SK-N-SH (cell line): ENCODE measurements at regions not wholly inside any gene's neighbourhood (a gene's known extent, or its start where the extent isn't known, plus 50 kb on each side); places are given as distances from the start of the nearest gene placed in this dataset.

Experiments used
- CTCF ChIA-PET: fragments of 300-600, 350-600 bp; formaldehyde crosslinking; extraction: SDS; loops from one replicate; lab custom pipeline; 2021; lab: Yijun Ruan, JAX
- POLR2A ChIA-PET: fragments of 350-600 bp; sonication (Branson Sonifier 250); formaldehyde crosslinking; extraction: SDS; loops from one replicate; lab custom pipeline; 2020; ENCODE audit warnings: antibody characterized with exemption, inconsistent platforms; lab: Yijun Ruan, JAX
- DNase-seq: peaks from one replicate; pipeline ENCODE4 v3.0.0; 2012
- H2AFZ ChIP-seq: fragments of 200-600 bp; sonication (generic); 2 replicates; pipeline ENCODE4 v1.8.1; 2016; ENCODE audit warnings: antibody characterized with exemption, mild to moderate bottlenecking, low read depth
- H3F3A ChIP-seq: fragments of 200-600 bp; sonication (generic); replicated peaks from 2 replicates; pipeline ENCODE3; 2016; ENCODE audit warnings: antibody characterized with exemption, mild to moderate bottlenecking; ENCODE audit not compliant: insufficient read depth
- H3K27ac ChIP-seq, 2 experiments: fragments of 200-500 bp in 1 of 2; fragments of 200-600 bp in 1 of 2; sonication (Bioruptor generic) in 1 of 2; sonication (generic), shearing (Covaris generic) in 1 of 2; 2 replicates each; pipeline versions ENCODE4 v1.5.1 to v1.6.1; 2014 to 2016; ENCODE audit warnings: low read depth in 2 of 2, inconsistent platforms in 1 of 2, low read length in 1 of 2, mild to moderate bottlenecking in 1 of 2, mixed read lengths in 1 of 2
- H3K27me3 ChIP-seq: fragments of 200-600 bp; sonication (generic), shearing (Covaris generic); 2 replicates; pipeline ENCODE4 v1.6.1; 2016; ENCODE audit warnings: mixed run types; ENCODE audit not compliant: insufficient read depth
- H3K36me3 ChIP-seq, 2 experiments: fragments of 200-500 bp in 1 of 2; fragments of 200-600 bp in 1 of 2; sonication (Bioruptor generic) in 1 of 2; sonication (generic) in 1 of 2; replicated peaks in 1 of 2; 2 replicates each; pipeline versions ENCODE3 to v1.5.1; 2014 to 2016; ENCODE audit warnings: low read length in 1 of 2, mild to moderate bottlenecking in 1 of 2; ENCODE audit not compliant: insufficient read depth in 2 of 2, control insufficient read depth in 1 of 2
- H3K4me1 ChIP-seq, 2 experiments: fragments of 200-500 bp in 1 of 2; fragments of 200-600 bp in 1 of 2; sonication (Bioruptor generic) in 1 of 2; sonication (generic), shearing (Covaris generic) in 1 of 2; 2 replicates each; pipeline versions ENCODE4 v1.5.1 to v1.6.1; 2014 to 2016; ENCODE audit warnings: low read depth in 1 of 2, low read length in 1 of 2, mixed run types in 1 of 2; ENCODE audit not compliant: insufficient read depth in 2 of 2, control insufficient read depth in 1 of 2
- H3K4me2 ChIP-seq: fragments of 200-600 bp; sonication (generic), shearing (Covaris generic); 2 replicates; pipeline ENCODE4 v1.6.1; 2017; ENCODE audit warnings: mixed run types
- H3K4me3 ChIP-seq, 2 experiments: fragments of 200-500 bp in 1 of 2; fragments of 200-600 bp in 1 of 2; sonication (Bioruptor generic) in 1 of 2; sonication (generic), shearing (Covaris generic) in 1 of 2; 2 replicates each; pipeline versions ENCODE4 v1.5.1 to v1.8.1; 2014 to 2016; ENCODE audit warnings: low read depth in 2 of 2, inconsistent platforms in 1 of 2, low read length in 1 of 2, mild to moderate bottlenecking in 1 of 2, mixed read lengths in 1 of 2, moderate library complexity in 1 of 2
- H3K79me2 ChIP-seq: fragments of 200-600 bp; sonication (generic); 2 replicates; pipeline ENCODE4 v1.8.1; 2017; ENCODE audit warnings: mild to moderate bottlenecking; ENCODE audit not compliant: insufficient read depth
- H3K9ac ChIP-seq: fragments of 200-600 bp; sonication (generic); 2 replicates; pipeline ENCODE4 v1.6.1; 2017; ENCODE audit warnings: mixed run types
- H3K9me2 ChIP-seq: fragments of 200-600 bp; sonication (generic); 2 replicates; pipeline ENCODE4 v1.6.1; 2017; ENCODE audit warnings: mixed run types
- H3K9me3 ChIP-seq: fragments of 200-600 bp; sonication (generic); 2 replicates; pipeline ENCODE4 v1.6.1; 2017; ENCODE audit warnings: mixed run types, mild to moderate bottlenecking, moderate library complexity
- H4K20me1 ChIP-seq: fragments of 200-600 bp; sonication (generic); 2 replicates; pipeline ENCODE4 v1.6.1; 2017; ENCODE audit warnings: mild to moderate bottlenecking, mixed run types; ENCODE audit not compliant: insufficient read depth
- CHD2 ChIP-seq: fragments of 150-350 bp; IDR thresholded peaks from 2 replicates; pipeline ENCODE4 v1.6.1; 2018; ENCODE audit warnings: low read length; ENCODE audit not compliant: partially characterized antibody
- ELF1 ChIP-seq: IDR thresholded peaks from 2 replicates; pipeline ENCODE4 v1.4.0; 2012
- EP300 ChIP-seq, 2 experiments: IDR thresholded peaks; 2 replicates each; pipeline versions ENCODE4 v1.4.0 to v1.6.1; 2012; ENCODE audit warnings: borderline replicate concordance in 1 of 2, low read depth in 1 of 2, low read length in 1 of 2
- FOSL2 ChIP-seq: IDR thresholded peaks from 2 replicates; pipeline ENCODE4 v1.4.0; 2012; ENCODE audit warnings: low read depth, mild to moderate bottlenecking, moderate library complexity, borderline replicate concordance
- FOXM1 ChIP-seq: IDR thresholded peaks from 2 replicates; pipeline ENCODE4 v1.4.0; 2012; ENCODE audit warnings: low read depth, mild to moderate bottlenecking
- GABPA ChIP-seq: IDR thresholded peaks from 2 replicates; pipeline ENCODE4 v1.4.0; 2012; ENCODE audit warnings: low read depth, mild to moderate bottlenecking
- JUND ChIP-seq: IDR thresholded peaks from 2 replicates; pipeline ENCODE4 v1.4.0; 2012
- MEF2A ChIP-seq: IDR thresholded peaks from 2 replicates; pipeline ENCODE4 v1.4.0; 2012; ENCODE audit warnings: low read depth, borderline replicate concordance
- RFX5 ChIP-seq: IDR thresholded peaks from 2 replicates; pipeline ENCODE4 v1.6.1; 2012; ENCODE audit warnings: mild to moderate bottlenecking, improper control_type of control experiment, low read length
- RXRA ChIP-seq: IDR thresholded peaks from 2 replicates; pipeline ENCODE4 v1.4.0; 2012; ENCODE audit warnings: low read depth, mild to moderate bottlenecking, borderline replicate concordance
- TAF1 ChIP-seq: IDR thresholded peaks from 2 replicates; pipeline ENCODE4 v1.6.1; 2012; ENCODE audit warnings: low read depth, mild to moderate bottlenecking, low read length, moderate library complexity, borderline replicate concordance
- TEAD4 ChIP-seq: IDR thresholded peaks from 2 replicates; pipeline ENCODE4 v1.4.0; 2012; ENCODE audit warnings: mild to moderate bottlenecking, borderline replicate concordance; ENCODE audit not compliant: insufficient read depth
- WGBS: methylation state at CpG from one replicate; pipeline ENCODE4 v1.1.6; 2017; ENCODE audit warnings: low lambda C conversion rate; 5-methylcytosine and 5-hydroxymethylcytosine counted together
- TF ChIP-seq, protein P1 (sequence below): IDR thresholded peaks from 2 replicates; pipeline ENCODE4; 2012
- TF ChIP-seq, protein P2 (sequence below): IDR thresholded peaks from 2 replicates; pipeline ENCODE4 v1.6.1; 2012; ENCODE audit warnings: mild to moderate bottlenecking, low read depth, low read length, moderate library complexity
- TF ChIP-seq, protein P3 (sequence below): IDR thresholded peaks from 2 replicates; pipeline ENCODE4 v1.4.0; 2012; ENCODE audit warnings: low read depth, borderline replicate concordance

DNA sequence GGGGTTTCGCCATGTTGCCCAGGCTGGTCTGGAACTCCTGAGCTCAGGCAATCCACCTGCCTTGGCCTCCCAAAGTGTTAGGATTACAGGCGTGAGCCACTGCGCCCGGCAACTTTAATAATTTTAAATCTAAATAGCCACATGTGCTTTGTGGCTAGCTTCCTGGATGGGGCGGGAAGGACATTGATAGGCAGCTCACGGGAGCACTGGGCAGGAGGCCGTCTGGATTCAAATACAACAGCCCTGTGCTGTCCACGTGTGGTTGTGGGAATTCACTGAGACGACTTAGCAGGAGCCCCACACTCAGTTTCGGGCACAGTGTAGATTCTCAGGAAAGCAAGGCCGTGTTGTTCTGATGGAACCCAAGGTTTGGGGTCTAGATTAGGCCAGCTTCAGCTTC, 177.1 kb downstream of the ETS2 start:
- Histone ChIP-seq H3K4me2 (no peak overlapping the region), H3K4me3 (no peak overlapping the region), H3K27ac (no peak overlapping the region), H3K9me3 (no peaks in the 10 kb centered on the region), H2AFZ (no peak overlapping the region), H3K4me1 (peaks cover 14 to 45% of the 10 kb centered on the region in 2 experiments; a peak in 3 of 4 replicates), H3K27me3 (no peaks in the 10 kb centered on the region)
- WGBS, result 96% methylated on average over 8 of the region's 11 CpGs
- CTCF ChIA-PET, result interaction anchor here (1.5 kb wide), 1 partner anchor 176 kb away, joined by 3 read pairs; no protein-coding TSS in a partner anchor
- DNase-seq, result no peak
- TF ChIP-seq RFX5, result no peak
- TF ChIP-seq FOXM1, result no peak
- TF ChIP-seq JUND, result no peak
- TF ChIP-seq GABPA, result no peak
- no peak for TF ChIP-seq MEF2A
- TF ChIP-seq, all 33 proteins: peak for 0
- Histone ChIP-seq H3K36me3 (no peaks in the 10 kb centered on the region), H3K9me2 (no peaks in the 10 kb centered on the region), H3K79me2 (no peaks in the 10 kb centered on the region), H3K9ac (no peak overlapping the region), H4K20me1 (no peaks in the 10 kb centered on the region; the same call in 1 of the 2 replicates), H3F3A (peaks cover 12% of the 10 kb centered on the region)
- POLR2A ChIA-PET, result no interaction called here

DNA sequence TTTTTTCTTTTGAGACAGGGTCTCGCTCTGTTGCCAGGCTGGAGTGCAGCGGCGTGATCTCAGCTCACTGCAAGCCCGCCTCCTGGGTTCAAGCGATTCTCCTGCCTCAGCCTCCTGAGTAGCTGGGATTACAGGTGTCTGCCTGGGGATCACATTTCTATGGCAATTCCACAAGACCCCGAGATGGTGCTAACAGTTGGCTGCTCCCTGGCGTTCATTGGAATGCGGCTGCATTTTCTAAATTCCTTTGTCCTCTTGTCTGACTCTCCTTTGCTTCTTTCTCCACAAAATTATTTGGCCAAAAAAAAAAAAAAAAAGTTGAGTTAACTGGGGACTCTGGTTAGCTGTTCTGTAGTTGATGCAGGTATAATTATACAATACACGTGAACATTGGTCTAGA, 176.4 kb downstream of the ETS2 start:
- Histone ChIP-seq H3K4me2 (no peak overlapping the region), H3K9ac (no peak overlapping the region), H3K27me3 (no peaks in the 10 kb centered on the region), H2AFZ (no peak overlapping the region), H4K20me1 (no peaks in the 10 kb centered on the region; the same call in 1 of the 2 replicates), H3K27ac (no peak overlapping the region), H3K4me3 (no peak overlapping the region)
- no peak for TF ChIP-seq TAF1
- no peak for TF ChIP-seq EP300 (IDR thresholded peaks at IDR 0.05; ENCODE audit: borderline replicate concordance in 1 of 2, low read depth in 1 of 2, low read length in 1 of 2)
- no peak for TF ChIP-seq ELF1
- TF ChIP-seq, protein P1, sequence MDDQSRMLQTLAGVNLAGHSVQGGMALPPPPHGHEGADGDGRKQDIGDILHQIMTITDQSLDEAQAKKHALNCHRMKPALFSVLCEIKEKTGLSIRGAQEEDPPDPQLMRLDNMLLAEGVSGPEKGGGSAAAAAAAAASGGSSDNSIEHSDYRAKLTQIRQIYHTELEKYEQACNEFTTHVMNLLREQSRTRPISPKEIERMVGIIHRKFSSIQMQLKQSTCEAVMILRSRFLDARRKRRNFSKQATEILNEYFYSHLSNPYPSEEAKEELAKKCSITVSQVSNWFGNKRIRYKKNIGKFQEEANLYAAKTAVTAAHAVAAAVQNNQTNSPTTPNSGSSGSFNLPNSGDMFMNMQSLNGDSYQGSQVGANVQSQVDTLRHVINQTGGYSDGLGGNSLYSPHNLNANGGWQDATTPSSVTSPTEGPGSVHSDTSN, result no peak
- TF ChIP-seq, protein P2, sequence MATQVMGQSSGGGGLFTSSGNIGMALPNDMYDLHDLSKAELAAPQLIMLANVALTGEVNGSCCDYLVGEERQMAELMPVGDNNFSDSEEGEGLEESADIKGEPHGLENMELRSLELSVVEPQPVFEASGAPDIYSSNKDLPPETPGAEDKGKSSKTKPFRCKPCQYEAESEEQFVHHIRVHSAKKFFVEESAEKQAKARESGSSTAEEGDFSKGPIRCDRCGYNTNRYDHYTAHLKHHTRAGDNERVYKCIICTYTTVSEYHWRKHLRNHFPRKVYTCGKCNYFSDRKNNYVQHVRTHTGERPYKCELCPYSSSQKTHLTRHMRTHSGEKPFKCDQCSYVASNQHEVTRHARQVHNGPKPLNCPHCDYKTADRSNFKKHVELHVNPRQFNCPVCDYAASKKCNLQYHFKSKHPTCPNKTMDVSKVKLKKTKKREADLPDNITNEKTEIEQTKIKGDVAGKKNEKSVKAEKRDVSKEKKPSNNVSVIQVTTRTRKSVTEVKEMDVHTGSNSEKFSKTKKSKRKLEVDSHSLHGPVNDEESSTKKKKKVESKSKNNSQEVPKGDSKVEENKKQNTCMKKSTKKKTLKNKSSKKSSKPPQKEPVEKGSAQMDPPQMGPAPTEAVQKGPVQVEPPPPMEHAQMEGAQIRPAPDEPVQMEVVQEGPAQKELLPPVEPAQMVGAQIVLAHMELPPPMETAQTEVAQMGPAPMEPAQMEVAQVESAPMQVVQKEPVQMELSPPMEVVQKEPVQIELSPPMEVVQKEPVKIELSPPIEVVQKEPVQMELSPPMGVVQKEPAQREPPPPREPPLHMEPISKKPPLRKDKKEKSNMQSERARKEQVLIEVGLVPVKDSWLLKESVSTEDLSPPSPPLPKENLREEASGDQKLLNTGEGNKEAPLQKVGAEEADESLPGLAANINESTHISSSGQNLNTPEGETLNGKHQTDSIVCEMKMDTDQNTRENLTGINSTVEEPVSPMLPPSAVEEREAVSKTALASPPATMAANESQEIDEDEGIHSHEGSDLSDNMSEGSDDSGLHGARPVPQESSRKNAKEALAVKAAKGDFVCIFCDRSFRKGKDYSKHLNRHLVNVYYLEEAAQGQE, result no peak
- no peak for TF ChIP-seq TEAD4
- TF ChIP-seq FOSL2, result no peak
- TF ChIP-seq, protein P3, sequence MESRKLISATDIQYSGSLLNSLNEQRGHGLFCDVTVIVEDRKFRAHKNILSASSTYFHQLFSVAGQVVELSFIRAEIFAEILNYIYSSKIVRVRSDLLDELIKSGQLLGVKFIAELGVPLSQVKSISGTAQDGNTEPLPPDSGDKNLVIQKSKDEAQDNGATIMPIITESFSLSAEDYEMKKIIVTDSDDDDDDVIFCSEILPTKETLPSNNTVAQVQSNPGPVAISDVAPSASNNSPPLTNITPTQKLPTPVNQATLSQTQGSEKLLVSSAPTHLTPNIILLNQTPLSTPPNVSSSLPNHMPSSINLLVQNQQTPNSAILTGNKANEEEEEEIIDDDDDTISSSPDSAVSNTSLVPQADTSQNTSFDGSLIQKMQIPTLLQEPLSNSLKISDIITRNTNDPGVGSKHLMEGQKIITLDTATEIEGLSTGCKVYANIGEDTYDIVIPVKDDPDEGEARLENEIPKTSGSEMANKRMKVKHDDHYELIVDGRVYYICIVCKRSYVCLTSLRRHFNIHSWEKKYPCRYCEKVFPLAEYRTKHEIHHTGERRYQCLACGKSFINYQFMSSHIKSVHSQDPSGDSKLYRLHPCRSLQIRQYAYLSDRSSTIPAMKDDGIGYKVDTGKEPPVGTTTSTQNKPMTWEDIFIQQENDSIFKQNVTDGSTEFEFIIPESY, result no peak
- no peak for TF ChIP-seq RXRA
- TF ChIP-seq CHD2, result no peak
- TF ChIP-seq, all 33 proteins: peak for 0
- Histone ChIP-seq H3F3A (peaks cover 12% of the 10 kb centered on the region), H3K79me2 (no peaks in the 10 kb centered on the region), H3K9me3 (no peaks in the 10 kb centered on the region), H3K4me1 (peaks cover 14 to 38% of the 10 kb centered on the region in 2 experiments; a peak in 3 of 4 replicates), H3K36me3 (no peaks in the 10 kb centered on the region), H3K9me2 (no peaks in the 10 kb centered on the region)
- ChIA-PET CTCF (interaction anchor here (1.5 kb wide), 1 partner anchor 175 kb away, joined by 3 read pairs; no protein-coding TSS in a partner anchor), POLR2A (no interaction called here)
- WGBS, result 74% methylated on average over 9 of the region's 9 CpGs
- DNase-seq, result no peak
